Liver (tissue), 7 donors: ENCODE measurements at regions not wholly inside any gene's neighbourhood (a gene's known extent, or its start where the extent isn't known, plus 50 kb on each side); places are given as distances from the start of the nearest gene placed in this dataset.

Source experiments
- DNase-seq: peaks from one replicate; pipeline ENCODE4 v3.0.0-alpha.2; 2017; ENCODE audit warnings: low spot score
- H3K27ac ChIP-seq, 2 donors: one replicate each; pipeline ENCODE4 v1.7.0; 2013; ENCODE audit warnings: inconsistent platforms in 2 of 2, low read length in 2 of 2, control low read depth in 1 of 2, low read depth in 1 of 2, mild to moderate bottlenecking in 1 of 2
- H3K27me3 ChIP-seq, 4 donors: one replicate each; pipeline versions ENCODE4 v1.6.1 to v1.7.0; 2013; ENCODE audit warnings: low read length in 3 of 4, inconsistent platforms in 1 of 4, mild to moderate bottlenecking in 1 of 4, moderate library complexity in 1 of 4; ENCODE audit not compliant: control insufficient read depth in 4 of 4, insufficient read depth in 4 of 4
- H3K36me3 ChIP-seq, 4 donors: one replicate each; pipeline versions ENCODE4 v1.6.1 to v1.7.0; 2013; ENCODE audit warnings: low read length in 3 of 4, mild to moderate bottlenecking in 3 of 4, low read depth in 1 of 4, moderate library complexity in 1 of 4; ENCODE audit not compliant: control insufficient read depth in 4 of 4, insufficient read depth in 3 of 4
- H3K4me1 ChIP-seq, 4 donors: one replicate each; pipeline versions ENCODE4 v1.6.1 to v1.7.0; 2013; ENCODE audit warnings: low read length in 3 of 4, mild to moderate bottlenecking in 3 of 4, moderate library complexity in 1 of 4; ENCODE audit not compliant: control insufficient read depth in 4 of 4, insufficient read depth in 4 of 4
- H3K4me3 ChIP-seq, 3 donors: one replicate each; pipeline versions ENCODE4 v1.6.1 to v1.7.0; 2013; ENCODE audit warnings: low read length in 3 of 3, control low read depth in 1 of 3, low read depth in 1 of 3, mild to moderate bottlenecking in 1 of 3
- H3K9ac ChIP-seq, 2 donors: one replicate each; pipeline ENCODE4 v1.7.0; 2013; ENCODE audit warnings: low read length in 2 of 2, mild to moderate bottlenecking in 2 of 2, moderate library complexity in 2 of 2, control low read depth in 1 of 2, low read depth in 1 of 2
- H3K9me3 ChIP-seq, 4 donors: one replicate each; pipeline versions ENCODE4 v1.6.1 to v1.7.0; 2013; ENCODE audit warnings: low read length in 3 of 4; ENCODE audit not compliant: control insufficient read depth in 4 of 4
- ATF3 ChIP-seq: IDR thresholded peaks from 2 replicates; pipeline ENCODE4 v1.6.1; 2016; ENCODE audit warnings: antibody characterized with exemption
- GABPA ChIP-seq, 2 donors: IDR thresholded peaks in 1 of 2; conservative IDR thresholded peaks in 1 of 2; 2 replicates each; pipeline ENCODE4 v1.6.1; 2016; ENCODE audit warnings: antibody characterized with exemption in 2 of 2, mild to moderate bottlenecking in 1 of 2, moderate library complexity in 1 of 2
- HNF4A ChIP-seq, 2 donors: conservative IDR thresholded peaks; 2 replicates each; pipeline ENCODE4 v1.6.1; 2016; ENCODE audit warnings: antibody characterized with exemption in 2 of 2, mild to moderate bottlenecking in 2 of 2
- HNF4G ChIP-seq: IDR thresholded peaks from 2 replicates; pipeline ENCODE4 v1.6.1; 2016; ENCODE audit warnings: antibody characterized with exemption
- MAX ChIP-seq: IDR thresholded peaks from 2 replicates; pipeline ENCODE4 v1.6.1; 2016; ENCODE audit warnings: antibody characterized with exemption
- NR2F2 ChIP-seq: IDR thresholded peaks from 2 replicates; pipeline ENCODE4 v1.6.1; 2016; ENCODE audit warnings: antibody characterized with exemption
- RAD21 ChIP-seq, 2 donors: IDR thresholded peaks; 2 replicates each; pipeline ENCODE4 v1.6.1; 2016; ENCODE audit warnings: antibody characterized with exemption in 2 of 2, mild to moderate bottlenecking in 2 of 2
- REST ChIP-seq: IDR thresholded peaks from 2 replicates; pipeline ENCODE4 v1.6.1; 2016; ENCODE audit warnings: antibody characterized with exemption, mild to moderate bottlenecking
- RXRA ChIP-seq, 2 donors: IDR thresholded peaks; 2 replicates each; pipeline ENCODE4 v1.6.1; 2017 to 2018; ENCODE audit warnings: antibody characterized with exemption in 2 of 2, mild to moderate bottlenecking in 1 of 2
- SP1 ChIP-seq: IDR thresholded peaks from 2 replicates; pipeline ENCODE4 v1.6.1; 2018; ENCODE audit warnings: antibody characterized with exemption, mild to moderate bottlenecking
- TAF1 ChIP-seq: conservative IDR thresholded peaks from 2 replicates; pipeline ENCODE4 v1.6.1; 2016; ENCODE audit warnings: antibody characterized with exemption, mild to moderate bottlenecking
- YY1 ChIP-seq: IDR thresholded peaks from 2 replicates; pipeline ENCODE4 v1.6.1; 2016; ENCODE audit warnings: antibody characterized with exemption, mild to moderate bottlenecking
- ZBTB33 ChIP-seq: IDR thresholded peaks from 2 replicates; pipeline ENCODE4 v1.6.1; 2016; ENCODE audit warnings: antibody characterized with exemption
- WGBS: extraction: QIAGEN DNeasy Blood & Tissue Kit; methylation state at CpG from one replicate; pipeline ENCODE4 v1.1.7; 2013; 5-methylcytosine and 5-hydroxymethylcytosine counted together
- donor health status: healthy.
- donor health status: healthy.
- donor health status: healthy.
- donor health status: healthy.

- peaks cover 0 to 3% (median 0%) of the 10 kb centered on the region in 4 donors for H3K9me3 ChIP-seq
- DNase-seq, result no peak
- TF ChIP-seq YY1 (no peak), ZBTB33 (no peak), NR2F2 (no peak), MAX (no peak), SP1 (no peak), GABPA (IDR thresholded peaks at IDR 0.05 in 1 of 2, conservative IDR thresholded peaks at IDR 0.05 in 1 of 2) (no peak), RXRA (IDR thresholded peaks at IDR 0.05) (no peak), REST (no peak), HNF4G (no peak), ATF3 (no peak), RAD21 (IDR thresholded peaks at IDR 0.05) (no peak)
- H3K4me3 ChIP-seq, result no peak overlapping the region
- H3K4me1 ChIP-seq, result no peaks in the 10 kb centered on the region
- H3K27me3 ChIP-seq, result peaks cover 0 to 2% (median 0%) of the 10 kb centered on the region in 4 donors
- H3K27ac ChIP-seq, result no peak overlapping the region
- WGBS, result 61% methylated on average over 5 of the region's 5 CpGs
- H3K9ac ChIP-seq, result no peak overlapping the region
- no peaks in the 10 kb centered on the region for H3K36me3 ChIP-seq
Observed at GRCh38 chr4:181692965-181693364, 550.2 kb upstream of the TENM3 start.

- Histone ChIP-seq H3K27ac (no peak overlapping the region), H3K4me1 (no peaks in the 10 kb centered on the region), H3K9me3 (peaks cover 0 to 3% (median 0%) of the 10 kb centered on the region in 4 donors), H3K9ac (no peak overlapping the region), H3K36me3 (no peaks in the 10 kb centered on the region), H3K27me3 (peaks cover 0 to 2% (median 0%) of the 10 kb centered on the region in 4 donors), H3K4me3 (no peak overlapping the region)
- TF ChIP-seq HNF4A (conservative IDR thresholded peaks at IDR 0.05), result no peak
- no peak for TF ChIP-seq NR2F2
- WGBS, result 61% methylated on average over 7 of the region's 7 CpGs
- no peak for DNase-seq
Observed at GRCh38 chr4:181693517-181693916, 549.7 kb upstream of the TENM3 start.

GRCh38 chr4:181698221-181698620, 545.0 kb upstream of the TENM3 start:
- Histone ChIP-seq H3K4me1 (no peaks in the 10 kb centered on the region), H3K27me3 (no peaks in the 10 kb centered on the region), H3K9me3 (peaks cover 0 to 3% (median 0%) of the 10 kb centered on the region in 4 donors), H3K36me3 (no peaks in the 10 kb centered on the region), H3K27ac (no peak overlapping the region), H3K4me3 (no peak overlapping the region), H3K9ac (no peak overlapping the region)
- no peak for TF ChIP-seq YY1
- no peak for TF ChIP-seq TAF1
- no peak for TF ChIP-seq RAD21 (IDR thresholded peaks at IDR 0.05)
- TF ChIP-seq SP1, result no peak
- DNase-seq, result no peak
- 85% methylated on average over 1 of the region's 1 CpG for WGBS
